SU-DHL-6 (cell line): ENCODE measurements at regions not wholly inside any gene's neighbourhood (a gene's known extent, or its start where the extent isn't known, plus 50 kb on each side); places are given as distances from the start of the nearest gene placed in this dataset.

ENCODE experiments used
- H2AFZ ChIP-seq: fragments of 200-600 bp; sonication (generic); 2 replicates; pipeline ENCODE4 v1.6.1; 2014; ENCODE audit warnings: low read depth, mild to moderate bottlenecking, moderate library complexity, mixed read lengths, antibody characterized with exemption, low read length; ENCODE audit not compliant: severe bottlenecking
- H3F3A ChIP-seq: fragments of 200-600 bp; shearing (Covaris generic); 2 replicates; pipeline ENCODE4 v1.6.0; 2016; ENCODE audit warnings: antibody characterized with exemption, mild to moderate bottlenecking; ENCODE audit not compliant: insufficient read depth
- H3K27ac ChIP-seq: fragments of 200-600 bp; sonication (generic); 2 replicates; pipeline ENCODE4 v1.5.1; 2016; ENCODE audit warnings: low read depth, mild to moderate bottlenecking, low read length, moderate library complexity, mixed read lengths
- H3K27me3 ChIP-seq: fragments of 200-600 bp; sonication (generic), shearing (Covaris generic); 2 replicates; pipeline ENCODE4 v1.6.0; 2014; ENCODE audit warnings: mild to moderate bottlenecking, low read length
- H3K36me3 ChIP-seq: fragments of 200-600 bp; sonication (generic); 2 replicates; pipeline ENCODE4 v1.6.1; 2014; ENCODE audit warnings: mild to moderate bottlenecking, low read length, mixed read lengths
- H3K4me2 ChIP-seq: fragments of 300-600, 200-600 bp; shearing (Covaris generic), sonication (generic); 2 replicates; pipeline ENCODE4 v1.6.0; 2014; ENCODE audit warnings: low read length, low read depth, mild to moderate bottlenecking; ENCODE audit not compliant: poor library complexity, severe bottlenecking
- H3K4me3 ChIP-seq: fragments of 200-600 bp; sonication (generic); 2 replicates; pipeline ENCODE4 v1.5.1; 2014; ENCODE audit warnings: antibody characterized with exemption, low read length, mild to moderate bottlenecking, mixed read lengths; ENCODE audit not compliant: insufficient read depth, poor library complexity, severe bottlenecking
- H3K79me2 ChIP-seq: fragments of 200-600 bp; sonication (generic); 2 replicates; pipeline ENCODE4 v1.6.1; 2014; ENCODE audit warnings: mild to moderate bottlenecking, low read length, moderate library complexity; ENCODE audit not compliant: insufficient read depth
- H3K9ac ChIP-seq: fragments of 200-600 bp; sonication (generic); 2 replicates; pipeline ENCODE4 v1.7.0; 2014; ENCODE audit warnings: mild to moderate bottlenecking, low read length
- H3K9me2 ChIP-seq: fragments of 200-600 bp; sonication (generic); replicated peaks from 2 replicates; pipeline ENCODE4 v1.6.1; 2014; ENCODE audit warnings: low read length; ENCODE audit not compliant: insufficient read depth
- H3K9me3 ChIP-seq: fragments of 200-600 bp; sonication (generic); 2 replicates; pipeline ENCODE4 v1.6.1; 2014; ENCODE audit warnings: low read length, mixed read lengths; ENCODE audit not compliant: insufficient read depth
- H4K20me1 ChIP-seq: fragments of 200-600 bp; sonication (generic); 2 replicates; pipeline ENCODE4 v1.6.1; 2014; ENCODE audit warnings: low read depth, mild to moderate bottlenecking, antibody characterized with exemption, low read length, moderate library complexity, mixed read lengths
- EZH2phosphoT487 ChIP-seq: fragments of 200-600 bp; sonication (generic), shearing (Covaris generic); conservative IDR thresholded peaks from 2 replicates; pipeline ENCODE4 v1.6.1; 2018; ENCODE audit warnings: mild to moderate bottlenecking, antibody characterized with exemption, low read length, moderate library complexity, mixed read lengths
- TF ChIP-seq, protein P1 (sequence below): fragments of 200-600 bp; sonication (generic); IDR thresholded peaks from one replicate; pipeline ENCODE4 v1.5.1; 2017; ENCODE audit warnings: antibody characterized with exemption, mild to moderate bottlenecking, low read length, moderate library complexity; ENCODE audit not compliant: insufficient read depth, poor library complexity, severe bottlenecking

DNA sequence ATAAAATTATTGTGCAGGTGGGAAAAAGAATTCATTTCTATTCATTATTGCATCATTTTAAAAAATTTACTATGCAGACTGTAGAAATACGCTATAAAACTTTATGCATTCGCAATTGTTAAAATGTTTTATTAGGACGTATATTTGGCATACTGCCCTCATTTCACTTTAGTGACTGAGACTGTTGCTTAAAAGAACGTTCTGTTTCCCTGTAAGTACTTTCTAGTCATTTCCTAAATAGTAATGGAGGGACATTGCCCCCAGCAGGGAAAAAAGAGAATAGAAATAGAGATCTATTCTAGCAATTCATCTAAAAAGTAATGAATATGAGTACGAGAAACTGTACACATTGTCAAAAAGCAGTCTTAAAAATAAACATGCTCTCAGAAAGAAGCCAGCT is 1295.8 kb upstream of the TENM3 start:
- H3F3A ChIP-seq: no peaks in the 10 kb centered on the region
- H3K36me3 ChIP-seq: no peaks in the 10 kb centered on the region
- no peaks in the 10 kb centered on the region for H3K27me3 ChIP-seq
- H3K27ac ChIP-seq: no peak overlapping the region
- no peaks in the 10 kb centered on the region for H3K79me2 ChIP-seq
- H3K4me3 ChIP-seq: no peak overlapping the region
- H3K9me3 ChIP-seq: no peaks in the 10 kb centered on the region
- H4K20me1 ChIP-seq: no peaks in the 10 kb centered on the region
- H3K9ac ChIP-seq: no peak overlapping the region
- no peak overlapping the region for H3K4me2 ChIP-seq
- H2AFZ ChIP-seq: no peak overlapping the region
- TF ChIP-seq EZH2phosphoT487: no peak
- TF ChIP-seq, protein P1, sequence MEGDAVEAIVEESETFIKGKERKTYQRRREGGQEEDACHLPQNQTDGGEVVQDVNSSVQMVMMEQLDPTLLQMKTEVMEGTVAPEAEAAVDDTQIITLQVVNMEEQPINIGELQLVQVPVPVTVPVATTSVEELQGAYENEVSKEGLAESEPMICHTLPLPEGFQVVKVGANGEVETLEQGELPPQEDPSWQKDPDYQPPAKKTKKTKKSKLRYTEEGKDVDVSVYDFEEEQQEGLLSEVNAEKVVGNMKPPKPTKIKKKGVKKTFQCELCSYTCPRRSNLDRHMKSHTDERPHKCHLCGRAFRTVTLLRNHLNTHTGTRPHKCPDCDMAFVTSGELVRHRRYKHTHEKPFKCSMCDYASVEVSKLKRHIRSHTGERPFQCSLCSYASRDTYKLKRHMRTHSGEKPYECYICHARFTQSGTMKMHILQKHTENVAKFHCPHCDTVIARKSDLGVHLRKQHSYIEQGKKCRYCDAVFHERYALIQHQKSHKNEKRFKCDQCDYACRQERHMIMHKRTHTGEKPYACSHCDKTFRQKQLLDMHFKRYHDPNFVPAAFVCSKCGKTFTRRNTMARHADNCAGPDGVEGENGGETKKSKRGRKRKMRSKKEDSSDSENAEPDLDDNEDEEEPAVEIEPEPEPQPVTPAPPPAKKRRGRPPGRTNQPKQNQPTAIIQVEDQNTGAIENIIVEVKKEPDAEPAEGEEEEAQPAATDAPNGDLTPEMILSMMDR: no peak
- no peaks in the 10 kb centered on the region for H3K9me2 ChIP-seq

- no peaks in the 10 kb centered on the region for H3K9me3 ChIP-seq
- H3K27ac ChIP-seq: no peak overlapping the region
- no peaks in the 10 kb centered on the region for H3F3A ChIP-seq
- no peak overlapping the region for H3K4me3 ChIP-seq
- H2AFZ ChIP-seq: no peak overlapping the region
- no peaks in the 10 kb centered on the region for H3K36me3 ChIP-seq
- H4K20me1 ChIP-seq: no peaks in the 10 kb centered on the region
- H3K79me2 ChIP-seq: no peaks in the 10 kb centered on the region
- no peaks in the 10 kb centered on the region for H3K27me3 ChIP-seq
- H3K9ac ChIP-seq: no peak overlapping the region
- no peak overlapping the region for H3K4me2 ChIP-seq
- H3K9me2 ChIP-seq: no peaks in the 10 kb centered on the region
- TF ChIP-seq, protein P1: no peak
- no peak for TF ChIP-seq EZH2phosphoT487
Observed at GRCh38 chr4:180949424-180950213, 1293.6 kb upstream of the TENM3 start.

GRCh38 chr4:180950377-180950776 is 1292.8 kb upstream of the TENM3 start:
- no peaks in the 10 kb centered on the region for H3K36me3 ChIP-seq
- H3F3A ChIP-seq: no peaks in the 10 kb centered on the region
- H2AFZ ChIP-seq: no peak overlapping the region
- TF ChIP-seq EZH2phosphoT487: no peak
- H3K79me2 ChIP-seq: no peaks in the 10 kb centered on the region
- no peaks in the 10 kb centered on the region for H3K27me3 ChIP-seq
- no peak overlapping the region for H3K4me3 ChIP-seq
- no peaks in the 10 kb centered on the region for H4K20me1 ChIP-seq
- no peaks in the 10 kb centered on the region for H3K9me2 ChIP-seq
- H3K27ac ChIP-seq: no peak overlapping the region
- no peak overlapping the region for H3K9ac ChIP-seq
- no peaks in the 10 kb centered on the region for H3K9me3 ChIP-seq
- H3K4me2 ChIP-seq: no peak overlapping the region

GRCh38 chr4:180951312-180951711 is 1291.9 kb upstream of the TENM3 start:
- H3F3A ChIP-seq: no peaks in the 10 kb centered on the region
- H3K4me3 ChIP-seq: no peak overlapping the region
- no peak for TF ChIP-seq EZH2phosphoT487
- TF ChIP-seq, protein P1: no peak
- H3K27ac ChIP-seq: no peak overlapping the region
- H3K4me2 ChIP-seq: no peak overlapping the region
- H3K9me2 ChIP-seq: no peaks in the 10 kb centered on the region
- no peaks in the 10 kb centered on the region for H3K36me3 ChIP-seq
- H4K20me1 ChIP-seq: no peaks in the 10 kb centered on the region
- no peak overlapping the region for H3K9ac ChIP-seq
- no peak overlapping the region for H2AFZ ChIP-seq
- no peaks in the 10 kb centered on the region for H3K27me3 ChIP-seq
- H3K9me3 ChIP-seq: no peaks in the 10 kb centered on the region
- no peaks in the 10 kb centered on the region for H3K79me2 ChIP-seq
